ENCODE measurements at regions not wholly inside any gene's neighbourhood (a gene's known extent, or its start where the extent isn't known, plus 50 kb on each side); places are given as distances from the start of the nearest gene placed in this dataset.
"Not testable (repeated sequence)": the region's sequence is repeated elsewhere in the genome, so short reads cannot be mapped to it uniquely, and the experiment has no call there.

DNA sequence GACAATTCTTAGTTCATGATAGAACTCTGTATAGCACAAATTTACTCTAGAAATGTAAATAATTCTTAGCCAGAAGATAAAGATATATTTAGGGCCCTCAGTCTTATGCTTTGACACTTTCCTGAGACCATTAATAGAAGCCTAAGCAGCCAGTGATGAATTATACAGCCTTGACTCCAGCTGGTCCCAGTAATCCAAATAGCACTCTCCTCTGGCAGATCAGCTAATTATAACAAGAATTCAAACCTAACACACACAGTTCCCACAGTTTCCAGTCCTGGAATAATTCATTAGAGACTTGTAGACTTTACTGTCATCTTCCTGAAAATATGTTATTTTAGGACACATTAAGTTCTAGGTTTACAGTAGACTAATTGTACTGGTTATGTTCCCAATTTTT lies 50.4 kb downstream of the SHOC1 start:
- H3K4me1 ChIP-seq, result no peaks in the 10 kb centered on the region
- H3K36me3 ChIP-seq (replicated peaks), result no peaks in the 10 kb centered on the region
- in situ Hi-C loops (cut with MboI; ENCODE audit: low sequenced_read_pairs), result no loop called here
- DNase-seq (ENCODE audit: low spot score in 2 of 2), result no peak
- H3K4me3 ChIP-seq, result no peak overlapping the region
- no peaks in the 10 kb centered on the region for H3K9me3 ChIP-seq
- no peaks in the 10 kb centered on the region for H3K27me3 ChIP-seq (ENCODE audit: low read depth)

DNA sequence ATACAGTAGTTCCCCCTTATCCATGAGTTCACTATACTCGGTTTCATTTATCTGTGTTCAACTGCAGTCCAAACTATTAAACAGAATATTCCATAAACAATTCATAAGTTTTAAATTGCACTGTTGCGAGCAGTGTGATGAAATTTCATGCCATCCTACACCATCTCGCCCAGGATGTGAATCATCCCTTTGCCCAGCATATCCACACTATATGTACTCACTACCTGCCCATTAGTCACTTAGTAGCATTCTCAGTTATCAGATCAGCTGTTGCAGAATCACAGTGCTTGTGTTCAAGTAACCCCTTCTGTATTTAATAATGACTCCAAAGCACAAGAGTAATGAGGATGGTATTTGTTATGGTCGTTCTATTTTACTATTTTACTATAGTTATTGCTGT lies 51.5 kb downstream of the SHOC1 start:
- in situ Hi-C loops (cut with MboI; ENCODE audit: low sequenced_read_pairs), result no loop called here
- DNase-seq (ENCODE audit: low spot score in 2 of 2), result no peak

DNA sequence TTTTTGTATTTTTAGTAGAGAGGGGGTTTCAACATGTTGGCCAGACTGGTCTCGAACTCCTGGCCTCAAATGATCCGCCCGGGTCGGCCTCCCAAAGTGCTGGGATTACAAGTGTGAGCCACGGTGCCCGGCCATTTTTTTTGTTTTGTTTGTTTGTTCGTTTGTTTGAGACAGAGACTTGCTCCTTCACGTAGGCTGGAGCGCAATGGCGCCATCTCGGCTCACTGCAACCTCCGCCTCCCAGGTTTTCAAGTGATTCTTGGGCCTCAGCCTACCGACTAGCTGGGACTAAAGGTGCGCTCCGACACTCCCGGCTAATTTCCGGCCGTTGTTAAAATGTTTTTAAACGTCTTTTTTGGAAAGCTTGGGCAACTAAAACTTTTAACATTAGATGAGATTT lies 54.0 kb downstream of the SHOC1 start:
- Histone ChIP-seq H3K4me1 (no peaks in the 10 kb centered on the region), H3K4me3 (no peak overlapping the region), H3K27me3 (ENCODE audit: low read depth) (no peaks in the 10 kb centered on the region; the same call in 1 of the 2 replicates), H3K36me3 (replicated peaks) (no peaks in the 10 kb centered on the region), H3K9me3 (no peaks in the 10 kb centered on the region)
- DNase-seq (ENCODE audit: low spot score in 2 of 2), result no peak
- in situ Hi-C loops (cut with MboI; ENCODE audit: low sequenced_read_pairs), result no loop called here

More for the DNA sequence above, 51.5 kb downstream of the SHOC1 start:
- no peaks in the 10 kb centered on the region for H3K27me3 ChIP-seq (ENCODE audit: low read depth)
- H3K36me3 ChIP-seq (replicated peaks), result no peaks in the 10 kb centered on the region
- no peaks in the 10 kb centered on the region for H3K9me3 ChIP-seq
- no peak overlapping the region for H3K4me3 ChIP-seq
- no peaks in the 10 kb centered on the region for H3K4me1 ChIP-seq

DNA sequence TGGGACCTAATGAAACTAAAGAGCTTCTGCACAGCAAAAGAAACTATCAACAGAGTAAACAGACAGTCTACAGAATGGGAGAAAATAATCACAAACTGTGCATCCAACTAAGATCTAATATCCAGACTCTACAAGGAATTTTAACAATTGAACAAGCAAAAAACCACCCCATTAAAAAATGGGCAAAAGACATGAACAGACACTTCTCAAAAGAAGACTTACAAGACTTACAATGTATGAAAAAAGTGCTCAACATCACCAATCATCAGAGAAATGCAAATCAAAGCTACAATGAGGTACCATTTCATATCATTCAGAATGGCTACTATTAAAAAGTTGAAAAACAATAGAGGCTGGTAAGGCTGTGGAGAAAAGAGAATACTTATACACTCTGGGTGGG lies 58.0 kb downstream of the SHOC1 start:
- in situ Hi-C loops (cut with MboI; ENCODE audit: low sequenced_read_pairs), result no loop called here
- no peak overlapping the region for H3K4me3 ChIP-seq
- H3K27me3 ChIP-seq (ENCODE audit: low read depth), result no peaks in the 10 kb centered on the region; the same call in 1 of the 2 replicates
- no peaks in the 10 kb centered on the region for H3K9me3 ChIP-seq
- no peaks in the 10 kb centered on the region for H3K4me1 ChIP-seq
- no peak for DNase-seq (ENCODE audit: low spot score in 2 of 2)
- H3K36me3 ChIP-seq (replicated peaks), result no peaks in the 10 kb centered on the region

DNA sequence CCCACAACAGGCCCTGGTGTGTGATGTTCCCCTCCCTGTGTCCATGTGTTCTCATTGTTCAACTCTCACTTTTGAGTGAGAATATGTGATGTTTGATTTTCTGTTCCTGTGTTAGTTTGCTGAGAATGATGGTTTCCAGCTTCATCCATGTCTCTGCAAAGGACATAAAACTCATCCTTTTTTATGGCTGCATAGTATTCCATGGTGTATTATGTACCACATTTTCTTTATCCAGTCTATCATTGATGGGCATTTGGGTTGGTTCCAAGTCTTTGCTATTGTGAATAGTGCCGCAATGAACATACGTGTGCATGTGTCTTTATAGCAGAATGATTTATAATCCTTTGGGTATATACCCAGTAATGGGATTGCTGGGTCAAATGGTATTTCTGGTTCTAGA lies 59.4 kb downstream of the SHOC1 start:
- in situ Hi-C loops (cut with MboI; ENCODE audit: low sequenced_read_pairs); H3K36me3 ChIP-seq (replicated peaks); H3K4me1 ChIP-seq; H3K4me3 ChIP-seq; DNase-seq (ENCODE audit: low spot score in 2 of 2); H3K27me3 ChIP-seq (ENCODE audit: low read depth); H3K9me3 ChIP-seq: not testable (repeated sequence)

DNA sequence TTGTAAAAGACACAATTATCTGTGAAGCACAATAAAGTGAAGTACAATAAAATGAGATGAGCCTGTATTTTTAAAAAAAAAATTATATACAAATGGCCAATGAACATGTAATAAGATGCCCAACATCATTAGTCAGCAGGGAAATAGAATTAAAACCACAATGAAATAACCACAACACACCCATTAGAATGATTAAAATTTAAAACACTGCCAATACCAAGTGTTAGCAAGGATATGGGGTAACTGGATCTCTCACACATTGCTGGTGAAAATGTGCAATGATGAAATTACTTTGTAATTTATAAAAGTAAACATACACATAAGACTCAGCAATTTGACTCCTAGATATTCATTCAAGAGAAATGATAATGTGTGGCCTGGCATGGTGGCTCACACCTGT lies 62.8 kb downstream of the SHOC1 start:
- Histone ChIP-seq H3K4me1 (no peaks in the 10 kb centered on the region), H3K9me3 (peaks cover 2% of the 10 kb centered on the region; the same call in 1 of the 2 replicates), H3K27me3 (ENCODE audit: low read depth) (no peaks in the 10 kb centered on the region), H3K4me3 (no peak overlapping the region), H3K36me3 (replicated peaks) (no peaks in the 10 kb centered on the region)
- in situ Hi-C loops (cut with MboI; ENCODE audit: low sequenced_read_pairs), result no loop called here
- DNase-seq (ENCODE audit: low spot score in 2 of 2), result no peak

DNA sequence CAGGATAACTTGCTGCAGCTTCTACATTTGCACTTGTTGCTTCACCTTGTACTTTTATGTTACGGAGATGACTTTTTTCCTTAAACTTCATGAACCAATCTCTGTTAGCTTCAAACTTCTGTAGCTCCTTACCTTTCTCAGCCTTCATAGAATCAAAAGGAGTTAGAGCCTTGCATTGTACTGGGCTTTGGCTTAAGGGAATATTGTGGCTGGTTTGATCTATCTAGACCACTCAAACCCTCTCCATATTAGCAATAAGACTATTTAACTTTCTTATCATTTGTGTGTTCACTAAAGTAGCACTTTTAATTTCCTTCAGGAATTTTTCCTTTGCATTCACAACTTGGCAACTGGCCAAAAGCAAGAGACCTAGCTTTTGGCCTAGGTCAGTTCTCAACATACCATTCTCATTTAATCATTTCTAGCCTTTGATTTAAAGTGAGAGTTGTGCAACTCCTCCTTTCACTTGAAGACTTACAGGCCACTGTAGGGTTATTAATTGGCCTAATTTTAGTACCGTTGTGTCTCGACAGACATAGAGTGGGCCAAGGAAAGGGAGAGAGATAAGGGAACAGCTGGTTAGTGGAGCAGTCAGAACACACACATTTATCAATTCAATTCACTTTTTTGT lies 63.7 kb downstream of the SHOC1 start:
- Histone ChIP-seq H3K27me3 (ENCODE audit: low read depth) (no peaks in the 10 kb centered on the region), H3K4me1 (no peaks in the 10 kb centered on the region), H3K36me3 (replicated peaks) (no peaks in the 10 kb centered on the region), H3K4me3 (no peak overlapping the region), H3K9me3 (peaks cover 2% of the 10 kb centered on the region; the same call in 1 of the 2 replicates)
- in situ Hi-C loops (cut with MboI; ENCODE audit: low sequenced_read_pairs), result no loop called here
- DNase-seq (ENCODE audit: low spot score in 2 of 2), result no peak

DNA sequence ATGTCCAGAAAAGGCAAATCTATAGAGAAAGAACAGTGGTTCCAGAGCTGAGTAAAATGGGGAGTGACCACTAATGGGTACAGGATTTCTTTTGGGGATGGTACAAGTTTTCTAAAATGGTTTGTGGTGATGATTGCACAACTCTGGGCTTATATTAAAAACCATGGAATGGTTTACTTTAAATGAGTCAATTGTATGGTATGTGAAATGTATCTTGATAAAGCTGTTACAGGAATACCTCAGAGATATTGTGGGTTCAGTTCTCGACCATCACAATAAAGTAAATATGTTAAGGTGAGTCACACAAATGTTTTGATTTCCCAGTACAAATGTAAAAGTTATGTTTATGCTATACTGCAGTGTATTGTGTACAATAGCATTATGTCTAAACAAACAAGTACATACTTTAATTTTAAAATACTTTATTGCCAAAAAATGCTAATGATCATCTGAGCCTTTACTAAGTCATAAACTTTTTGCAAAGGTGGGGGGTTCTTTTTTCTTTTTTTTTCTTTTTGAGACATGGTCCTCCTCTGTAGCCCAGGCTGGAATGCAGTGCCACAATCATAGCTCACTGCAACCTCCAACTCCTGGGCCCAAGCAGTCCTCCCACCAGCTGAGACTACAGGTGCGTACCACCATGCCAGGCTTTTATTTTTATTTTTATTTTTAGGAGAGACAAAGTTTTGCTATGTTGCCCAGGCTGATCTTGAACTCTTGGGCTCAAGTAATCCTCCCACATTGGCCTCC lies 65.9 kb downstream of the SHOC1 start:
- H3K36me3 ChIP-seq (replicated peaks), result no peaks in the 10 kb centered on the region
- no peaks in the 10 kb centered on the region for H3K27me3 ChIP-seq (ENCODE audit: low read depth)
- no peak for DNase-seq (ENCODE audit: low spot score in 2 of 2)
- in situ Hi-C loops (cut with MboI; ENCODE audit: low sequenced_read_pairs), result no loop called here
- no peak overlapping the region for H3K4me3 ChIP-seq
- peaks cover 2% of the 10 kb centered on the region; the same call in 1 of the 2 replicates for H3K9me3 ChIP-seq
- H3K4me1 ChIP-seq, result no peaks in the 10 kb centered on the region

DNA sequence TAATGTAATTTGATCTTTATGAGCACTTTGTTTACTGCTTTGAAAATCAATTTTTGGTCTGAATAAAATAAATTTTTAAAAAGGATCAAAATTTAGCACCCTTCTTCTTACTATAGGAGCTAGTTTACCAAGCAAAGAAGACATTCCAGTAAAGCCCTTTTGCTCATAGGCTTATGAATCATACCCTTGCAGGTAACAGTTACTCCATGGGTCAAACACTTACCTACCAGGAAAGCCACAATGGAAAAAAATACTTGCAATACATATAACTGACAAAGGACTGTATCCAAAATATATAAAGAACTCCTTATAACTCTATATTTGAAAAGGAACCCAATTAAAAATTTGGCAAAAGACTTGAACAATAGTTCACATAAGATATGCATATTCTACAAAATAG lies 66.6 kb downstream of the SHOC1 start:
- Histone ChIP-seq H3K36me3 (replicated peaks) (no peaks in the 10 kb centered on the region), H3K4me1 (no peaks in the 10 kb centered on the region), H3K9me3 (peaks cover 2% of the 10 kb centered on the region; the same call in 1 of the 2 replicates), H3K4me3 (no peak overlapping the region), H3K27me3 (ENCODE audit: low read depth) (no peaks in the 10 kb centered on the region)
- DNase-seq (ENCODE audit: low spot score in 2 of 2), result no peak
- in situ Hi-C loops (cut with MboI; ENCODE audit: low sequenced_read_pairs), result no loop called here

DNA sequence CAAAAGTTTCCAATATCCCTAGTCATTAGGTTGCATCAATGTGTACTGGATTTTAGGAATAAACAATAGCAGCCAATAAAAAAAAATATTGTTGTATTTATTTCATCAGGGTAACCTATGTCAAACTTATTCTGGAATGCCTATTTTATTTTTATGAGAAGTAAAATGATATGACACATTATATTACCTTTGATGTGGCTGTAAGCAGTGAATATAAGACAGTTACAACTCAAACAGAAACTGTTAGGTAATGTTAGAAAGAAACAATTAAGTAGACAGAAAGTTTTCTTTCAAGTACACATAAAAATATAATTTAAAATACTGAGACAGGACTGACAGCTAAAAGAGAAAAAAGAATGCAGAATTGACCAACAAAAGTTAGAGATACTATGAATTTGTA lies 65.5 kb downstream of the GNG10 start:
- H3K36me3 ChIP-seq (replicated peaks), result no peaks in the 10 kb centered on the region
- no peaks in the 10 kb centered on the region for H3K27me3 ChIP-seq (ENCODE audit: low read depth)
- no peaks in the 10 kb centered on the region for H3K4me1 ChIP-seq
- H3K9me3 ChIP-seq, result peaks cover 2% of the 10 kb centered on the region; the same call in 1 of the 2 replicates
- DNase-seq (ENCODE audit: low spot score in 2 of 2), result no peak
- H3K4me3 ChIP-seq, result no peak overlapping the region
- in situ Hi-C loops (cut with MboI; ENCODE audit: low sequenced_read_pairs), result no loop called here

DNA sequence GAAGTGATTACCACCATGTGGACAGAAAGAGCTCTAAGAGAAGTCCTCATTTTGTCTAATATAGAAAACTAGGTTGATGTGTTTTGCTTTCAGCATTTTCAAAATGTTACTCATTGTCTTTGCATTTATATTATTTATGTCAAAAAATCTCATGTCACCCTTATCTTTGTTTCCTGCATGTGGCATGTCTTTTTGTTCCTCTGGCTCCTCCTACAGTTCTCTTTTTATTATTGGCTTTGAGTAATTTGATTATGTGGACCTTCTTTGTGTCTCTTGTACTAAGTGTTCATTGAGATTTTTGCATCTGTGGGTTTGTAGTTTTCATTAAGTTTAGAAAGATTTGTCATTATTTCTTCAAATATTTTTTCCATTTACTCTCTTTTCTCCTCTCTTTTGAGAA lies 58.8 kb downstream of the GNG10 start:
- no peaks in the 10 kb centered on the region for H3K9me3 ChIP-seq
- H3K4me1 ChIP-seq, result peaks cover 4% of the 10 kb centered on the region; the same call in 1 of the 2 replicates
- H3K27me3 ChIP-seq (ENCODE audit: low read depth), result no peaks in the 10 kb centered on the region
- H3K36me3 ChIP-seq (replicated peaks), result no peaks in the 10 kb centered on the region
- DNase-seq (ENCODE audit: low spot score in 2 of 2), result peak in 1 of 2 experiments; percentile 6
- in situ Hi-C loops (cut with MboI; ENCODE audit: low sequenced_read_pairs), result no loop called here
- no peak overlapping the region for H3K4me3 ChIP-seq

Data from HAP-1 (cell line).